ENCODE measurements at regions not wholly inside any gene's neighbourhood (a gene's known extent, or its start where the extent isn't known, plus 50 kb on each side); places are given as distances from the start of the nearest gene placed in this dataset.
"Not testable (repeated sequence)": the region's sequence is repeated elsewhere in the genome, so short reads cannot be mapped to it uniquely, and the experiment has no call there.

DNA sequence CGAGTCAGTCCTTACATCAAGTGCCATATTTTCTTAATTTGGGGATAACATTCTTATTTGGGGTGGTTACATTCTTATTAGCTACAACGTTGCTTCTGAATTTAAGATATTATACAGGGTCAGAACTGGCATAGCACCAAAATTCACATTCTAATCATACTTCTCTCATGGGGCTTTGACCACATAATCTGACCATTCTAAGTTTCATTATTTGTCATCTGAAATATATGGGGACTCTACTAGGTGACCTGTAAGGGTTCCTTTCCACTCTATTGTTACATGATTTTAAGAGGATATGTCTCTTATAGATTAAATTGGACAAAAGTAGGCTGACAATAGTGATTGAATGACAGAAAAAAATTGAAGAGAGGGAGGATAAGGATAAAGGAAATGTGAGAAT lies 536.5 kb downstream of the KCTD12 start:
- intact Hi-C loops (cut with DNase I): no loop called here
- no peak for DNase-seq (ENCODE audit: low spot score)

DNA sequence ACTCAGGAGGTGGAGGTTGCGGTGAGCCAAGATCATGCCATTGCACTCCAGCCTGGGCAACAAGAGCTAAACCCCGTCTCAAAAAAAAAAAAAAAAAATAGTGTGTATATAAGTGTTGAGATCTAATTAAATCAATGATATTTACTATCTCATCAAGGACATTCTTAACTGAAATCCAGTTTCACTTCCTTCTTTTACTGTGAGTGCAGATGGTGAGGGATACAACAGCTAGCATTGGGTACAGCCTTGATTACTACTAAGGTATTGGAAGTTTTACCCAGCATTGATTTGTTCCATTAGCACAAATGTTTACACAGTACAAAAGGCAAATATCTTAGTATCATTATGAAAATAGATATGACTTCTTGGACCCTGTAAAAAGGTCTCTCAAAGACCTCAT lies 546.6 kb downstream of the KCTD12 start:
- intact Hi-C loops (cut with DNase I): no loop called here
- no peak for DNase-seq (ENCODE audit: low spot score)

DNA sequence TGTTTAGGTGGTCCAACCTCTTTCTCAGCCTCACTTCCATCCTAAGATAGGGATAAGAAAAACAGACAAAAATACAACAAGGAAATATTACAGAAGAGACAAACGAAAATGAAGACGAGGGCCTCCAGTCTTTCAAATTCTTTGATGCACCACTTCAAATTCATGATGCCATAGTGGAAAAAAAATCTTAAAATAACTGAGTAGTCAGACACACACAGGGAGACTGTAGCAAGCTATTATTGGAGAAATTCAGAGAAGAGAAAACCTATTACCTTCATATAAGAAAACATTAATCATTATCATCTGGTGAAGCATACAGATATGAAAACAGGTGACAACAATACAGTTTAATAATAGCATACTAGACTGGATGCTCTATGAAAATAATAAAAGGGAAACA lies 548.2 kb downstream of the KCTD12 start:
- no peak for DNase-seq (ENCODE audit: low spot score)
- intact Hi-C loops (cut with DNase I): no loop called here

DNA sequence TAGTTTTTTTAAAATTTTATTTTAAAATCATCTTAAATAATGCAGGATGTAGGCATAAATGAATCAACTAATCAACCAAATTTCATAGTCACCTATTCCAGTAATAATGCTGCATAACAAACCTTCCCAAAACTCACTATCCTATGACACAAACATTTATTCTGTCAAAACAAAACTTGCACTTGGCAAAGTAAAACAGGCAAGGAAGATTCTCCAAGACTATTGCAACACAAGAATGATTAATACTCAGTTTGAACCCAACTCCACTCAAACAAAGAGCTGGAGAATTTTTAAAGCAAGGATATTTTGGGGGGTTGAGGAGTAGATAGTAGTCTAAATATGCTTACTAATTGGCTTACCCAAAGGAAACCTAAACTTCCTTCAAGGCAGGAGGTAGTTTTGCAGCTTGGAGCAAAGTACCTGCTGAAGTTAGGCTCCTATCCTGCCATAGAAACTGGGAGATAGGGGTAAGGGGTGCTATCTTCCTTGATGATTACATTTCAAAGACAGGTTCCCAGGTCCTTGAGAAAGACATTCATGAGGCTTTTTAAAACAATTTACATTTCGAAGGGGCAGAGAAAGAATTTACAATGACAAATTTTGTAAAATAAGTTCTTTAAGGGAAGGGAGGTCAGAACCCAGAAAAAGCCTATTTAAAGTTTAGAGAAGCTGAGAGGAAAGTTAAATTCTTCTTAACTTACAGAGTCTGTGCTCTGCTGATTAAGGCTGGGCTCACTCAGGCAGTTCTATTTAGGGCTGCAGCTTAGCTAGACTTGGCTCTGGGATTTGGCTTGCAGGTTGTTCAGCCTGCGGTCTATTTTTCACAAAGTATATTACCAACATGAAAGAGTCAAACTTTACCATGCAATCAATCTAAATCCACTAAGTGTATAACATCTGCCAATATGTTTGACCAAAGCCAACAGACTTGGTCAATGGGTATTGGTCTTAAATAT lies 549.0 kb downstream of the KCTD12 start:
- intact Hi-C loops (cut with DNase I): no loop called here
- DNase-seq (ENCODE audit: low spot score): no peak

DNA sequence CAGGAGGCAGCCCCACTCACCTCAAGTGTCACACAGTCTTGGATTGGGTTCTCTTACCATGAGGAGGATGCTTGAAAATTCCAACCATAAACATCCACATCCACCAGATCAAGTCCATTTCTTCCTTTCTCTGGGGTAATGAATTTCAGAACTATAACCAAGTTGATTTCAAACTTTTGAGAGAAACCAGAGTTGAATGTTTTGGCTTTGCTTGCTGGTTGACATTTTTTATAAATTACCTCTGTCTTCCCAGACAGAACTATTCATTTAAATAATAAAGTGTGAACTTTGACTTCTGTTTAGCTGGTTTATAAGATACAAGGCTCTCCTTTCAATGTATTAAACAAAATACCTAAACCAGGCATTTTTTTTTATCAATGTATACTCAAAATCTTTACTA lies 550.7 kb downstream of the KCTD12 start:
- intact Hi-C loops (cut with DNase I): no loop called here
- DNase-seq (ENCODE audit: low spot score): no peak

DNA sequence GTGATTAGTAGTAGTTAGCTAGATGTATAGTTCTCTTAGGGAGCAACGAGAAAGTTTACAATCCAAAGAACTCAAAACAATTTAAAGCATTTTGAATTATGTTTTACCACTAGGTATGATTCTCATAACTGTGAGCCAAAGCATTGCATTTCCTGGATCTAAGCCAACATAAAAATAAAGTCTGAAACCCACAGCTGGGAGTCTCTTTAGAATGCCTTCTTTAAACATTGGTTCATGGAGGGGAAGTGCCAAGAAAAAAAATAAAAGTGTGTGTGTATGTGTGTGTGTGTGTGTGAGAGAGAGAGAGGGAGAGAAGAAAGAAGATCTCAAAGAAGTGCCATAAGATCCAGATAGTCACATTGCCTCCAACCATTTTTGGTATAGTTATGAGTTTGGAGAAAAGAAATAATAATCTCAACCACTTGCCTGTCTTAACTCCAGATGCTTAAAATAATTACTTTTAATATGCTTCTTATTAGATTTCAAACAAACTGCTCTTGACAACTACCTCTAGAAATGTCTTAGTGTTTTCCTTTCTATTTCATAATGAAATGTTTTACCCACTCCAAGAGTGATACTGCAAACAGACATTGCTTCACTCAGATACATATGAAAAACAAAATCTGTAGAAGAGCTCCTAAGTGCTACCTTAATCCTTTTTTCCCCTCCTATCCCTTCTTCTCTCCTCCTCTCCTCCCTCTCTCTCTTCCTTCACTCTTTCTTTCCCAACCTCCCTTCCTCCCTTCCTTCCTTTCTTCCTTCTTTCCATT lies 554.1 kb downstream of the KCTD12 start:
- DNase-seq (ENCODE audit: low spot score): no peak
- intact Hi-C loops (cut with DNase I): no loop called here

DNA sequence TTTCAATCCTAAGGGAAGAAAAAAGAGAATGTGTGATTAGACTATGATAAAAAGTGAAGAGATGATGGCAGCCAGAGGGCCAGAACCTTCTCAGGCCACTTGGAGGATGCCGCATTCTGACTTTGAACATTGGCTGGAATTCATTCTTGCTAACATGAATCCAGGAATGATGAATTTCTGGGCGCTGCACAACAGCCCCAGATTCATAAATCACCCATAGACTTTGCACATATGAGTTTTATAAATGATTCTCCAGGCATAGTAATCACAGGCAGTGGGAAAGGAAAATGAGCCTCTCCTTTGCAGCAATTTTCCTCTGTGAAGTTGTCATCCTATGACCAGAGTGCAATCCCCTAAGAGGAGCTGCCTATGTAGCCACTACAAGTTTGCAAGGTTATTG lies 555.4 kb downstream of the KCTD12 start:
- DNase-seq (ENCODE audit: low spot score): no peak
- intact Hi-C loops (cut with DNase I): no loop called here

DNA sequence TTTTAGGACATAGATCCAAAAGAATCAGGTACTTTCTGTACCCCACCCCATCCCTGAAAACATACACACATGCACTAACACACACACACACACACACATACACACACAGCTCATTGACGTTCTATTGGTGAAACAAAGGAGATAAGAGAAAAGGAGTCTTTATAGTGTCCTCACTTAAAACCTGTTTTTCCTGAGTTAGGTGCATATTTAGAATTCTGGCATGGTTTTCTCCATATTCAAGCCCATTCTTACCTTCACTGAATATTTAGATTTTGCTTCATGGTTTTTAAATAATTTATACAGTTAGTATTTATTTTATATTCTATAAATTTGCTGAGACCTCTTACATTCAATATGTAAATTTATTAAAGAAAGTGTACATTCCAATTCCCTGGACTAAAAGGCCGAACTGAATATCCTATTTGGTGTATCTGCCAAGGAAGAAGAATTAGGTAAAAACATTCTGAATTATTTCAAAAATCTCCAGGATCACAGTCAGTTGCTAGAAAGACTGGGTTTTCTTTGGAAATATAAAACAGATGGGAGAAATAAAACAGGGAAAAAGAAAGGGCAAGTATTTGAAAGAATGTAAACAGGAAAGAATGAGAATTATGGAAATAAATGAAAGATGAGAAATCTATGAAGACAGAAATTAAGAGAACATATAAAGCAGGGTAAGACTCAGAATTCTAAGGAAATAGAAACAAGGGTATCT lies 556.2 kb downstream of the KCTD12 start:
- intact Hi-C loops (cut with DNase I): no loop called here
- no peak for DNase-seq (ENCODE audit: low spot score)

DNA sequence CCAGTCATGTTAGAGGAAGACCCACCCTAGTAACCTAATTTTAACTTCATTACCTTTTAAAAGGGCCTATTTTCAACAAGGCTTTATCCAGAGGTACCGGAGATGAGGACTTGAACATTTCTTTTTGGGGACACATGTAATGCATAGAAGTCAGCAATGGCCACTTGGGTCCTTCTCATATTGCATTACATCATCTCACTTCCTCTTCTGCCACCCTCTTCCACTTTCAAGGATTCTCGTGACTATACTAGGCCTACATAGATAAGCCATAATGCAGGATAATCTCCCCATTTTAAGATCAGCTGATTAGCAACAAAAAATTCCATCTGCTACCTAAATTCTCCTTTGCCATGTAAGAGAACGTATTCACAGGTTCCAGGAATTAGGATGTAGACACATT lies 557.2 kb downstream of the KCTD12 start:
- intact Hi-C loops (cut with DNase I): no loop called here
- no peak for DNase-seq (ENCODE audit: low spot score)

DNA sequence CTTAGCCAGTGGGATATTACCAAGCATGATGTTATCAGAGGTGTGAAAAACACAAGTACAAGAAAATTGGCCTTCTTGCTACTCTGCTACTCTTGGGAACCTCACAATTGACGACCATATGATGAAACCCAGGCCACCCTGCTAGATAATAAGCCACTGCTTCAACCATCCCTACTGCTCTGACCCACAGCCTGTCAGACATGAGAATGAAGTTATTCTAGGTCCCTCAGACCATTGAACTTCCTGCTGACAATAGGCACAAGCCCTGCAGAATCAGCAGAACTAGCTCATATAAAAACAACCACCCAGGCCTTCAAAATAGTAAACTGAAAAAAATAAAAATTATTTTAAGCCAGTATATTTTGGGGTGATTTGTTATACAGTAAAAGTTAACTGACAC lies 559.9 kb downstream of the KCTD12 start:
- DNase-seq (ENCODE audit: low spot score): no peak
- intact Hi-C loops (cut with DNase I): no loop called here

DNA sequence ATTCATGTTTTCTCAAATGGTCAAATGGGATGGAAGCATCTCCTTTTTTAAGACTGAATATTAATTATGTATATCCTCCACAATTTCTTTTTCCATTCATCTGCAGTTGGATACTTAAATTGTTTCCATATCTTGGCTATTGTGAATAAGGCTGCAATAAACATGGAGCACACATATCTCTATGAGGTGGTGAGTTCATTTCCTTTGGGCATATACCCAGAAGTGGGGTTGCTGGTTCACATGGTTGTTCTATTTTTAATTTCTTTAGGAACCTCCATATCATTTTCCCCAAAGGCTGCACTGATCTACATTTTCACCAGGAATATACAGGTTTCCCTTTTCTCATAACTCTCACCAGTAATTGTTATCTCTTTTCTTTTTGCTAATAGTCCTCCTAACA lies 566.3 kb downstream of the KCTD12 start:
- no peak for DNase-seq (ENCODE audit: low spot score)

DNA sequence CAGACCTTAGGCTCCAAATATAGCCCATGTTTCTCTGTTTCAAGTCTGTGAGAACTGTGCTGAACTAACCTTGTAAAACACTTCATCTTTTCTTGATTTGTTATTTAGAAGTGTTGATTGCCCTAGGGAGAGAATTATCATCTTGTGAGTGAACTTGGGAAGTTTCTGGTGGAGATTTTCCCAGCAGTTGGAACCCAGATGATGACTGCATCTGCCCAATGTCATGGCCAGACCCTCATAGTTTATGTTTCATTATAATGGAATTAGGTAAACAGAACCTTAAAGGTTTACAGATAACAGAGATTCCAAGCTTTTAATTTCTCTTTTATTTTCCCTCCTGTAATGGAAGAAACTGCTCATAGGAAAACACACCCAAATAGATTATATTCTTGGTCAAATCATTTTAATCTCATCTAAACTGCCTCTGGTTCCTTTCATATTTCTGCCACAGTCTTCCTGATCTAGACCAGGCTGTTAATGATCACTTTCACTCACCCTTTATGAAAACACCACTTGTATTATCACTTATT lies 569.1 kb downstream of the KCTD12 start:
- intact Hi-C loops (cut with DNase I): no loop called here
- no peak for DNase-seq (ENCODE audit: low spot score)

More for the DNA sequence above, 566.3 kb downstream of the KCTD12 start:
- intact Hi-C loops (cut with DNase I): no loop called here

DNA sequence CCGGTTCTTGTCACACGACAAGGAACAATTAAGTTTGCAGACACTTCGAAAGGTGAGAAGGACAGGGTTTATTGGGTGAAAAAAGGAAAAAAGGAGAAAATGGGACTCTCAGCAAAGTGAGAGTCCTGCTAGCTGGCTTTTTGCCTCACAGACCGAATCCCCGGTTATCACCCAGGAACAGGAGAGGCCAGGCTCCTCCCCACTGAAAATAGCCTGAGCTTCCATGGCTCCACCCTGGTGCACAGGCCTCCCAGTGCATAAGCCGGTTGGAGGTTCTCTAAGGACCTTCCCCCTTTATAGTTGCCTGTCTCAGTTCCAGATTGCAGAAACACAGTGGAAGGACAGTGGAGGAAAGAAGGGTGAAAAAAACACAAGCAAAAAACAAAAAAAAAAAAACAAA lies 571.7 kb downstream of the KCTD12 start:
- intact Hi-C loops (cut with DNase I): no loop called here
- no peak for DNase-seq (ENCODE audit: low spot score)

DNA sequence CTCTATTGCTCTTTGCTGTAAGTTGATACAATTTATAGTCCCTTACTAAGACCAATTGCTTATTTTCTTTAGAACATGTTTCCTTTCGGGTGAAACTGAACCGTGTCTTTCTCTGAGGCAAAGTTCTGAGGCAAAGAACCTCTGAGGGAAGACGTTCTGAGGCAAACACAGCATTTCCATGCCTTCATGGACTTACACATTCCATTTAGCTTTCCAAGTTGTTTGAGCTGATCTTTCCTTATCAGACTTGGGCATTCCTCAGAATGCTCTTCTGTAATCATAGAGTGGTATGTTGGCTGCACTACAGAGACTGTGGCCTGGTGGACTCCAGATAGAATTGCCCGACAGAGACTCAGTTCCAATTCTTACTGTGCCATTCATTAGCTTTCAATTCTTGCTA lies 579.1 kb downstream of the KCTD12 start:
- intact Hi-C loops (cut with DNase I): no loop called here

DNA sequence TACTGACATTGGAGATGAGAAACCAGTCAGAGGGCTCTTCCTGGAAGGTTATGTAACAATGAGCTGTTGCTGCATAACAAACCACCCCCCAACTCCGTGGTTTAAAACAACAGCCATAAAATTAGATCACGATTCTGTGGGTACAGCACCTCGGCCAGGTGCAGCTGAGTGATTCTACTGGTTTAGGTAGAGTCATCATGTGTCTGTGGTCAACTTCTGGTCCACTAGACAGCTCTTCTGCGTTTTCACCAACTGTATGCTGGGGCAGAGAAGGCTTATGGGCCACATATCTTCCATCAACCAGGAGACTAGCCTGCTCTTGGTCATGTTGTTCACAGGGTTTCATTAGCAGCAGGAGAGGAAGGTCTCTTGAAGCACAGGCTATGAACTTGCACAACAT lies 585.5 kb downstream of the KCTD12 start:
- intact Hi-C loops (cut with DNase I): no loop called here
- no peak for DNase-seq (ENCODE audit: low spot score)

More for the DNA sequence above, 579.1 kb downstream of the KCTD12 start:
- no peak for DNase-seq (ENCODE audit: low spot score)

DNA sequence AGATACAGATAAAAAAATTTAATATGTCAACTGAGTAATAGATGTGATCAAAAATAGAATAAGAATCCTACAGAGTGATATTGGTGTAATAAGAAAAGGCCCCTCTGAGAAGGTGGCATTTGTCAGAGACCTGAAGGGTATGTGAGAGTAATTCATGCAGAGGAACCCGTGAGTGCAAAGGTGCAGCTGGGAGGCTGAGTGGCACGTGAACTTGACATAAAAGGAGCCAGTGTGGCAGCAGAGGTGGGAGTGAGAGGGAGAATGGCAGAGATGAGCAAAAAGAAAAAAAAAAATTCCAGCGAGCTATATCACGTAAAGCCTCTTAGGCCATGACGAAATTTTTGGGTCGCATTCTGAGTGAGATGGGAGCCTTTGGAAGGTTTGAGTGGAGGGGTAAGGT lies 588.9 kb downstream of the KCTD12 start:
- intact Hi-C loops (cut with DNase I): no loop called here
- no peak for DNase-seq (ENCODE audit: low spot score)

DNA sequence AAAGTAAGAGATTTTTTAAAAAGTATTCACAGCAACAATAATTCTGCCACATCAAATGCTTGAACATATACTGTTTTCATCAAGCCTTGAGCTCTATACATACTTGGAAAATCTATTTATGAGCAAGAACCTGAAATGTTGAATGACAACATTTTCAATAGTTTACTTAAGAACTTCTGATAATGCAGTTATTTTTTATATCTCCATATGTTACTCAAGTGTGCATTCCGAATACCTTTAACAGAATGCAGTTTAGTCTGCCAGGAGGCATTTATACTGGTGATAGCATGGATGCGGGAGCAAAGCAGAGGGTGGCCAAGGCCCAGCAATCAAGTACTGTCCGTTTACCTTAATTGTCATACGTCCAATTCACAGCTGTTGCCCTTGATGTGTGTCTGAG lies 589.5 kb downstream of the KCTD12 start:
- intact Hi-C loops (cut with DNase I): no loop called here
- DNase-seq (ENCODE audit: low spot score): no peak

DNA sequence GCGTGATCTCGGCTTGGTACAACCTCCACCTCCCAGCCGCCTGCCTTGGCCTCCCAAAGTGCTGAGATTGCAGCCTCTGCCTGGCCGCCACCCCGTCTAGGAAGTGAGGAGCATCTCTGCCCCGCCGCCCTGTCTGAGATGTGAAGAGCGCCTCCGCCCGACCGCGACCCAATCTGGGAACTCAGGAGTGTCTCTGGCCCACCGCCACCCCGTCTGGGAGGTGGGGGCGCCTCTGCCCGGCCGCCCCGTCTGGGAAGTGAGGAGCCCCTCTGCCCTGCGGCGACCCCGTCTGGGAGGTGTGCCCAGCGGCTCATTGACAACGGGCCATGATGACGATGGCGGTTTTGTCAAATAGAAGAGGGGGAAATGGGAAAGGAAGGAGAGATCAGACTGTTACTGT lies 591.2 kb downstream of the KCTD12 start:
- intact Hi-C loops (cut with DNase I); DNase-seq (ENCODE audit: low spot score): not testable (repeated sequence)

DNA sequence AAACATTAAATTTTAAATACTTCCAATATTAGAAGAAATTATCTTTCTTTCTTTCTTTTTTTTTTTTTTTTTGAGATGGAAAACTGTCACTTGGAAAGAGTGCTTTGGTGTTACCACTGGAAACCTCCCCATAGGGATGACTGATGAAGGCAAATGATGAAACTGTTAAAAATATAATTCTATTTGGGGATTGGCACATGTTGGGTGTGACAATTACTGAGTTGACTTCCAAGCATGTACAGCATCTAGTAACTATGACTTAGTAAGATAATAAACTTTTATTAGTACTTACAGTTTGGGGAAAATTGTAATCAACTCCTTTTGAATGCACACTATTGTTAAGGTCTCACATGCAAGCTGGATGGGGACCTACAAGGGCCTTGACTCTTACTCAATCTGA lies 592.5 kb downstream of the KCTD12 start:
- intact Hi-C loops (cut with DNase I): no loop called here
- no peak for DNase-seq (ENCODE audit: low spot score)

DNA sequence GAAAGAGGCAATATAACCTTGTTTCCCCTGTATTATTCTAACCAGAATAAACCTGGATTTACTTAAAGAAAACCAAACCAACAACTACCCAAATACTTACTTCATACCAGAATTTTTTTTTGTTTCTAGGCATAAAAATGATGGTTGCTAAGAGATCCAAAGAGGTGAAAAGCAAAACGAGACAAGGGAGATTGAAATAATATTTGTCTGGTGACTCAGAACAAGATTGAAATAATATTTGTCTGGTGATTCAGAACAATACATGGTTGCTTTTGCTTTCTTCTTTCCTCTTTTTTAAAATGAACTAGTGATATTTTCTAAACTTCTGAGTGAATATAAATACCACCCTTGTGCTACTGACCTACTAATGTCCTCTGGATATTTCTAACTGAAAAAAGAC lies 592.9 kb downstream of the KCTD12 start:
- intact Hi-C loops (cut with DNase I): no loop called here
- DNase-seq (ENCODE audit: low spot score): no peak
